Mononuclear cell (primary cell): ENCODE measurements at regions not wholly inside any gene's neighbourhood (a gene's known extent, or its start where the extent isn't known, plus 50 kb on each side); places are given as distances from the start of the nearest gene placed in this dataset.

Experiments used
- H3K27me3 ChIP-seq: 2 replicates; pipeline ENCODE4 v1.6.0; 2011; ENCODE audit warnings: low read length, control low read depth; ENCODE audit not compliant: insufficient read depth
- H3K4me1 ChIP-seq: 2 replicates; pipeline ENCODE4 v1.5.1; 2011; ENCODE audit warnings: mild to moderate bottlenecking, low read length, control low read depth; ENCODE audit not compliant: insufficient read depth
- H3K4me3 ChIP-seq: 2 replicates; pipeline ENCODE4 v1.5.1; 2011; ENCODE audit warnings: mild to moderate bottlenecking, low read length, moderate library complexity
- H3K9me3 ChIP-seq: 2 replicates; pipeline ENCODE4 v1.5.1; 2011; ENCODE audit warnings: low read depth, mild to moderate bottlenecking, control low read depth, low read length

DNA sequence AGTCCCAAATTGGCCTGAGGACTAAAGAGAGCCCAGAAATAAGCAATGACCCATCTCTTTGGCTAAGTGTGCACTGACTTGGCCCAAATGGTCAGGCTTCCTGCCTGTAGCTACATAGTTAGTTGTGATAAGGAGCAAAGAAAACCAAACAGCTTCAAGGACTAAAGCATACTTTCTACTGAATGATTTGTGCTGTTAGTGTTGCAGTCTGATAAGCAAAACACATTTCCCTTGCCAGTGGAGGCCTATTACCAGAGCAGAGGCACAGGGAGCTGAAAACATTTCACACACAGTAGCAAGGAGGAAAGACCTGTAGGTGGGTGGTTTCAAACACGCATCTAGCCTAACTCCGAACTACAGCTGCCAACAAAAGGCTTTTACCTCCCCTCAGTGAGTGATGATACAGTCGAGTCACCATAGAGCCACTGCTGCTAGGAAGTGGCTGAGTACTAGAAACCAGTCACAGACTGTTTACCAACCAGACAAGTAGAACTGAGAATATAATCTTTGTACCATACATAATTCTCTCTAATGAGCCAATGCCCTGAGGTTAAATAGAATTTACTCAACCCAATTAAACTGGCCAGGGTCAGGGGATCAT is 222.3 kb upstream of the THBS1 start:
- H3K27me3 ChIP-seq = no peaks in the 10 kb centered on the region

DNA sequence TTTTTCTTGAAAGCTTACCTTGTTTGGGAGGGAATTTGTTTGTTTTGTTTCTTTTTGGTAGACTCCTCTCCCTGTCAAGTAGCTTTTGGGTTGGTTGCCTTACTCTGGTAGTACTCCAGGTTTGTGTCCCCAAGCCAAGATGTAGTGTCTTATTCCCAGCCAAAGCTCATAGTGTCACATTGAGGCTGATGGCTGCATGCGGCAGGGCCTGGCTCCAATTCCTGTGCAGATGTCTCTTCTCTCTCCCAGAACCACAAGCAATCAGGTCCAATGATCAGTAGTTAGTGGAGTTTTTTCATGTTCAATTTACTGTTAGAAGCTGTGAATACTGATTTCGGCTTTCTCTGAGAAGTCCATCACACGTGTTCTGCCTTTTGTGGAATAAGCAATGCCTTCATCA is 221.1 kb upstream of the THBS1 start:
- no peaks in the 10 kb centered on the region for H3K9me3 ChIP-seq

More for the DNA sequence above, 222.3 kb upstream of the THBS1 start:
- no peaks in the 10 kb centered on the region for H3K9me3 ChIP-seq
- H3K4me3 ChIP-seq = no peak overlapping the region
- H3K4me1 ChIP-seq = no peaks in the 10 kb centered on the region

DNA sequence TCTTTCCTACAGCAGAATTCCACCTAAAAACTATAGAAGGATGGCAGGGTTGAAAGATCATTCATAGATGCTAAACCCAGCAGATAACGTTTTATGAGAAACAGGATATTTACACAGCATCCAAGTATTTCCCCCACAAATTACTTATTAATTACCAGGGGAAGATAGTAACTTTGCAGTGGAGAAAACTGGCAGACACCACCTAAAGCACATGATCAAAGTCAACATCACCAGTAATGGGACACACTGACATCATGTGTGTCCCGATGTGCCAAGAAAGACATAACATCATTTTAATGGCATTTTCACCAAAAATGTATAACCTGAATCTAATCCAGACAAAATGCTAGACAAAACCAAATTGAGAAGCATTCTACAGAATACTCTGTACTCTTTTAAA is 220.4 kb upstream of the THBS1 start:
- Histone ChIP-seq H3K27me3 (peaks cover 3% of the 10 kb centered on the region), H3K9me3 (no peaks in the 10 kb centered on the region), H3K4me3 (no peak overlapping the region), H3K4me1 (no peaks in the 10 kb centered on the region)

More for the DNA sequence above, 221.1 kb upstream of the THBS1 start:
- H3K4me3 ChIP-seq = no peak overlapping the region
- H3K4me1 ChIP-seq = no peaks in the 10 kb centered on the region
- no peaks in the 10 kb centered on the region for H3K27me3 ChIP-seq

DNA sequence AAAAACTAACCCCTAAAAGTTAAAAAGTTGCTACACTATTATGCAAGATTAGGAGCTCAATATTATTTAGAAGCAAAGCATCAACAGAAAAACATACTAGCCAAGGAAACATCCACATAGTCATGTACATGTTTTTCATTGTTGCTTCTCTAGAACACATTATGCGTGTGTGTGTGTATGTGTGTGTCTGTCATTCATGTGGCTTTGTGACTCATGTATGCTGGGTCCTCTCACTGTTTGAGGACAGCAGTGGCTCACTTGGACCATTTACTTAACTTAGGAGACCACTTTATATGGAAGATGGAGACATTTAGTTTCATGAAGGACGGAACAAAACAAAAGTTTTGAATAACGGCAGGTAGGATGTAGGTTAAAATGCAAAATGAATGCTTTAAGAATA is 219.4 kb upstream of the THBS1 start:
- H3K9me3 ChIP-seq = no peaks in the 10 kb centered on the region
- no peaks in the 10 kb centered on the region for H3K4me1 ChIP-seq
- peaks cover 3% of the 10 kb centered on the region for H3K27me3 ChIP-seq
- no peak overlapping the region for H3K4me3 ChIP-seq

DNA sequence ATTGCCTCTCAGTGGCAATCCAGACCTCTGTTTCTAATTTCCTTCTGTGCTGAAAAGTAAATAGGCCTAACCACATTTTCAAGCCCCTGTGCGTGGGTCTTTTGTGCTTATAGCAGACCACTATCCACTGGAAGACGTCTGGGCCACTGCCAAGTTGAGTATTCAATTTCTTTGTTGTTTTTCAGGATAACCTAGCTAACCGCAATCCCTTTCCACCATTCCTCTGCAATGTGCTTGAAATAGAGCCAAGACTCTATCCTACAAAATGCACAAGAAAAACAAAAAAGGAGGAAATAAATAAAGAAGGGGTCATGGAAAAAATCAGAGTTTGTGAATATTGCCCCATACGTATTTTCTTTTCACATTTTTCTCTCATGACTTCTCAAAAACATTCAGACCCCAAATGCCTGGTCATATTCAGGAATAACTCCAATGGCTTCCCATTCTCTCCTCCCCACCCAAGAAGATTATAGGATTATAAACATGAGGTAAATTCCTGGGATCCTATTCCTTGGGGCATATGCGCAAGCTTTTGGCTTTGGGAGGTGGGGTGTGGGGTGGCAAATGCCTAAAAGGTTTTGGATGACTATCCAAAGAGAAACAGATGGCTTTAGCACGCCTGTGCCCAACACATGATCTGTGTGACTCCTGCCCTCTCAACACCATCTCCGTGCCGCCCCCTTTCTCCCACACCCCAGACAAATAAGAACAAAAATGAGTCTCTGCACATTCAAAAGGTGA is 217.9 kb upstream of the THBS1 start:
- no peaks in the 10 kb centered on the region for H3K4me1 ChIP-seq
- H3K4me3 ChIP-seq = no peak overlapping the region
- H3K27me3 ChIP-seq = peaks cover 3% of the 10 kb centered on the region
- no peaks in the 10 kb centered on the region for H3K9me3 ChIP-seq

DNA sequence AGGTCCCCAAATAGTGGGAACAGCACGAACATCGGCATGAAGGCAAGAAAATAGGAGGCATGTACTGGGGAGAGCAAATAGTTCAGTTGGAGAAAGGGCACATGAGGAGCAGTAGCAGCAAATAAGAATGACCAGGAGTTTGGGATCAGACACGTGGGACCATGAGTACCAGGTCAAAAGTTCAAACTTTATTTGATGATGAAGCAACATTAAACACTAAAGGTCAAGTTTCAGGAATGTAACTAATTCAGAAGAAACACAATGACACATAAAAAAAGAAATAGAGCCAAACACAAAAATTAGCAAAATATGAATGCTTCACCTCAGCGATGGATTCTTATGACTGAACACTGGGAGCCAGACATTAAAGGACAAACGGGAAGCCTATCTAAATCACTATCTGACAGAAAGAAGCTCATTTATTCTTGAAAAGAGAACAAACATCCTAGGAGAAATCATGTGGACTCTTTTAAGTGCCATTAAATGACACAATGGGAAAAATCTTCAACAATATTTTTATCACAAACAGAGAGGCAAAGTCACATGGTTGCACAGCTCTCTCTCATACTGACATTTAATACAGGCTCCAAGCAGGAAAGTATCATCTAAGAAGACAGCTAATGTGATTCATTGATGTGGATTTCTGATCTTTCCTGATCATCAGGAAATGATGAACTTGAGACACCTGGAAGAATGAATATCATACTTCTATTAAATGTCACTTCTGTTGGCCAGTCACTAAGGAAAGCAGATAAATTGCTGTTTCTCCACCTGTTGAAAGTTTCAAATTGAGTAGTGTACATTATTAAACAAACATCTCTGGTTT is 216.9 kb upstream of the THBS1 start:
- no peak overlapping the region for H3K4me3 ChIP-seq
- H3K27me3 ChIP-seq = peaks cover 3% of the 10 kb centered on the region
- H3K9me3 ChIP-seq = no peaks in the 10 kb centered on the region

DNA sequence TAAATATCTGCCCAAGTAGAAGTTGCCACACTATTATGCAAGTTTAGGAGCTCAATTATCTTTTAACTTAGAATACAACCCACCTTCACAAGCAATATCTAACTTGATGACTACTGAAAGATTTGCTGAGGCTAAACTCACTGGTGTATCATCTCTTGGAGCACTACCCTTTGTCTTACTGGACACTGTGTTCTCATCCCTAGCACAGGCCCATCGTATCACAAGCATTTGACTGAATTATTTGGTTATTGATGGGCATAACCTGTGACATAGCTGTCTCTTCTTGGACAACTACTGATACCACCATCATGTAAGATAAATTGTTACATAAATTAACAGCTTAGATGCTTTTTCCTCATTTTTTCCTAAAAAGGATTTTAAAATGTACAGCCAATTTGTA is 216.2 kb upstream of the THBS1 start:
- H3K9me3 ChIP-seq = no peaks in the 10 kb centered on the region
- peaks cover 3% of the 10 kb centered on the region for H3K27me3 ChIP-seq
- no peaks in the 10 kb centered on the region for H3K4me1 ChIP-seq
- H3K4me3 ChIP-seq = no peak overlapping the region

More for the DNA sequence above, 216.9 kb upstream of the THBS1 start:
- H3K4me1 ChIP-seq = no peaks in the 10 kb centered on the region

DNA sequence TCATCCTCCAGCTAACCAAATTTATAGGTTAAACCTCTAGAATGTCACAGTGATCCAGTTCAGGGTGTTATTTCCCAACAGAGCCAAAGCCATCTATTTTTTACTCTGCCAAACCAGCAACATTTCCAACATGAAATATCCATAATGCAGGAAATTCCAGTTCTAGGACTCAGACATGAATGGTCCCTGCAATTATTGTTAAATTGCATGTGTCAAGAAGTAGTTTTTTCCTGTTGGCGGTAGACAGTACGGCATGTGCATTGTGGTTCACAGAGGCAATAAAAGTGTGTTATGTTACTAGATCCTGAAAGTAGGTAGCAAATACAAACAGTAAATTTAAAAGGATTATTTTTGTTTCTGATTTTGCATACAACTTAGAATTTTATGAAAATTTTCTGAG is 215.7 kb upstream of the THBS1 start:
- peaks cover 3% of the 10 kb centered on the region for H3K27me3 ChIP-seq
- H3K4me3 ChIP-seq = no peak overlapping the region
- no peaks in the 10 kb centered on the region for H3K4me1 ChIP-seq
- H3K9me3 ChIP-seq = no peaks in the 10 kb centered on the region

DNA sequence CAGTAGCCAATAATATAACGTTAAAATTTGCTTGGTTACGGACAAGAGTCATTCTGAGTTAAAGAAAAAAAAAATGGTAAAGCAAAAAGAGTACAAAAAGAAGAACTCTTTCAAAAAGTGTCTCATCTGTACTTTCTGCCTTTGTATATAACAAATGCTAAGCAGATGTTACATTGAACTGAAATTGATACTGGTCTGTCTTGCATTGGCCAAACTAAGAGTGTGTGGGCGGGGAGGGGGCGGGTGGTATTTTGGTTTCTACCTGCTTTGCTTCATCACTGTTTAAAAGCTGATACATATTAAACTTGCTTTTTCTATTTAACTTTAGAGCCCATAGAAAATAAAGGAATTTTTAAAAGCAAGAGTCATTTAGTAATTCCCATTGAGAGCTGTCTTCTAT is 215.0 kb upstream of the THBS1 start:
- H3K27me3 ChIP-seq = peaks cover 3% of the 10 kb centered on the region
- no peak overlapping the region for H3K4me3 ChIP-seq
- H3K4me1 ChIP-seq = no peaks in the 10 kb centered on the region
- H3K9me3 ChIP-seq = no peaks in the 10 kb centered on the region

DNA sequence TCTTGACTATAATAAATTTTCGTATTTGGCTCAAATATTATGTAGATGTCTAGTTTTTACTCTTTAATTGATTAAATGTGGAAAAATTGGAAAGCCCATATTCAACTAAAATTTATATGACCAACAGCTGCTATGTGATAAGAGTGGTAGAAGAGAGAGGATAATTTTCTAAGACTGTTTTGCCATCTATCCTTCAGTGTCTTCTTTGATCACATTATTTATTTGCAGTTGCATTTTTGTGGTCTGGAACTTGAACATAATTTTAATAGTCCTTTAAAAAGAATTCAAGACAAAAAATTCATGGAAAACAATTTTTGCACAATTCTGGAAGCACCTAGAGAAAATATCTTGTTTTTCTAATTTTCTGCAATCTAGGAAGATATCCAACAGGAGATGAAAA is 213.3 kb upstream of the THBS1 start:
- peaks cover 3% of the 10 kb centered on the region for H3K27me3 ChIP-seq
- no peaks in the 10 kb centered on the region for H3K4me1 ChIP-seq
- H3K9me3 ChIP-seq = no peaks in the 10 kb centered on the region
- no peak overlapping the region for H3K4me3 ChIP-seq

DNA sequence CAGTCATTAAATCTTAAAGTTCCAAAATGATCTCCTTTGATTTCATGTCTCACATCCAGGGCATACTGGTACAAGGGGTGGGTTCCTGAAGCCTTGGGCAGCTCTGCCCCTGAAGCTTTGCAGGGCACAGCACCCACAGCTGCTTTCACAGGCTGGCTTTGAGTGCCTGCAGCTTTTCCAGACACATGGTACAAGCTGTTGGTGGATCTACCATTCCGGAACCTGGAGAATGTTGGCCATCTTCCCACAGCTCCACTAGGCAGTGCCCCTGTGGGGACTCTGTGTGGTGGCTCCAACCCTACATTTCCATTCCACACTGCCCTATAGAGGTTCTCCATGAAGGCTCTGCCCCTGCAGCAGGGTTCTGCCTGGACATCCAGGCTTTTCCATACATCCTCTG is 211.1 kb upstream of the THBS1 start:
- H3K4me1 ChIP-seq = no peaks in the 10 kb centered on the region
- H3K9me3 ChIP-seq = no peaks in the 10 kb centered on the region
- H3K4me3 ChIP-seq = no peak overlapping the region
- H3K27me3 ChIP-seq = peaks cover 3% of the 10 kb centered on the region

DNA sequence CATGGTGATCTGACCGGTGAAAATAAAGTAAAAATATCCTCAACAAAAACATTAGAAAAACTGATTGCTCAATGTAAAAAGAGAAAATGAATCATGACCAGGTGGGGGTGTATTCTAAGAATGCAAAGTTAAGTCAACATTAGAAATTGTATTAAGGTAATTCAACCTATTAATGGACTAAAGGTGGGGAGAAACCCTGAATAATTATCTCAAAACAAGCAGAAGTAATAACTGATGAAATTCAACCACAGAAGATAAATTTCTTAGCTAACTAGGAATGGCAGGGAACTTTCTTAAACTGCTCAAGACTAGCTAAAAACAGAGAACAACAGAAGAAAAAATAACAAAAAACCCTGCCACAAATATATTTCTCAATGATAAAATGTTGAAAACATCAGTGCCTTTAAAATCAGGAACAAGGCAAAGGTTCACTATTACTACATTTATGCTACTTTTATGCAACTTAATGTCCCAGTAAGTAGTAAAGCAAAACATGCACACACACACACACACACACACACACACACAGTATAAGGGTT is 204.4 kb upstream of the THBS1 start:
- H3K9me3 ChIP-seq = no peaks in the 10 kb centered on the region
- no peaks in the 10 kb centered on the region for H3K27me3 ChIP-seq
- H3K4me1 ChIP-seq = peaks cover 29% of the 10 kb centered on the region
- H3K4me3 ChIP-seq = no peak overlapping the region

DNA sequence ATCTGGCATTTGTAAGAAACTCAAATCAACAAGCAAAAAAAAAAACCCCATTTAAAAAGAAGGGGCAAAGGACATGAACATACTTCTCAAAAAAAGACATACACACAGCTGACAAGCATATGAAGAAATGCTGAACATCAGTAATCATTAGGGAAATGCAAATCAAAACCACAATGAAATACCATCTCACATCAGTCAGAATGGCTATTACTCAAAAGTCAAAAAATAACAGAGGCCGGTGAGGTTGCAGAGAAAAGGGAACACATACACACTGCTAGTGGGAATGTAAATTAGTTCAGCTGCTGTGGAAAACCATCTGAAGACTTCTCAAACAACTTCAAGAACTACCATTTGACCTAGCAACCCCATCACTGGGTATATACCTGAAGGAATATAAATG is 199.4 kb upstream of the THBS1 start:
- Histone ChIP-seq H3K4me3 (no peak overlapping the region), H3K4me1 (peaks cover 34% of the 10 kb centered on the region), H3K27me3 (no peaks in the 10 kb centered on the region), H3K9me3 (no peaks in the 10 kb centered on the region)

DNA sequence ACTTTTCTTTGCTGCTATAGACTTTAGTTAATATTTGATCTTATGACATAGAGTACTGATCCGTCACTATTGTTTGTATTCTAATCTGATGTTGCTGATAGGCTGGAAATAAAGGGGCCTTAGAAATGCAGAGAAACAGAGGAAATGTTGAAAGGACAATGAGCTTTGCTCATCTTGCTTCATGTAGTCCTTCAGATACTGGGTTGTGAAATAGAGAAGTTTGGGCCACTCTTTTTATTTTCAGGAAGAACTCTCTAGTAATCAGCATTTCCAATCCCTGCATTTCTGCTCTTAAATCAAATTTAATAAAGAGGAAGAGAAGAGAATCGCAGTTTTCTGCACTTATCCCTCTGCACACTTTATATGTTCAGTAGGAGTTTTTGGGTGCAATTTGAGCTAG is 192.8 kb upstream of the THBS1 start:
- Histone ChIP-seq H3K9me3 (no peaks in the 10 kb centered on the region), H3K27me3 (no peaks in the 10 kb centered on the region), H3K4me1 (peaks cover 36% of the 10 kb centered on the region), H3K4me3 (no peak overlapping the region)

DNA sequence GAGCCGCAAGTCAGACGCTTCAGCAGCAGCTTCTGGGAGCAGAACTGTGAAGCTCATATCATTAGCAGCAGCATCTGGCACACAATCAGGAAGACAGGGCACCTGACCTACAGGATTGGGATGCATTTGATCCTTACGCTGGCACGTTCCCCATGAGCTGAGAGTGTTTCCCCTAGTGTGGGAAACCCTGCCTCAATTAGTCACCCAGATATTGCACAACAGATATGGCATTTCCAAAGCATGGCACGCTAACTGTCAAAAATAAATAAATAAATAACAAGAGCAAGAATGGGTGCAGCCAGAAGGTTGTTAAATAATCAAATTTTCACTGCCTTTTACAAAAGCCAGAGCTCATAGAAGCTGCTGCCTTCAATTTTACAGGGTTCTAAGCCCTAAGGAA is 189.6 kb upstream of the THBS1 start:
- Histone ChIP-seq H3K4me3 (no peak overlapping the region), H3K9me3 (no peaks in the 10 kb centered on the region), H3K27me3 (peaks cover 5% of the 10 kb centered on the region), H3K4me1 (peaks cover 34% of the 10 kb centered on the region)
